ENCODE measurements at regions not wholly inside any gene's neighbourhood (a gene's known extent, or its start where the extent isn't known, plus 50 kb on each side); places are given as distances from the start of the nearest gene placed in this dataset.

- H3K4me3 ChIP-seq (ENCODE audit: low read depth, low read length), result no peak overlapping the region
- no peaks in the 10 kb centered on the region for H3K36me3 ChIP-seq (ENCODE audit: control insufficient read depth in 1 of 2, insufficient read depth in 2 of 2, low read length in 2 of 2)
- no peak overlapping the region for H3K4me2 ChIP-seq (ENCODE audit: low read length)
- no peaks in the 10 kb centered on the region for H3K79me1 ChIP-seq (ENCODE audit: low read length)
- no peak overlapping the region for H2AK5ac ChIP-seq (ENCODE audit: low read length)
- no peak overlapping the region for H2AFZ ChIP-seq (ENCODE audit: insufficient read depth, low read length, poor library complexity)
- H2BK12ac ChIP-seq (ENCODE audit: low read length), result no peak overlapping the region
- H3K27ac ChIP-seq (ENCODE audit: low read depth, low read length), result no peak overlapping the region
- no peak overlapping the region for H3K9ac ChIP-seq (ENCODE audit: low read length)
- no peak overlapping the region for H2BK5ac ChIP-seq (ENCODE audit: low read depth, low read length, poor library complexity)
- no peaks in the 10 kb centered on the region for H3K4me1 ChIP-seq (ENCODE audit: control insufficient read depth in 1 of 2, insufficient read depth in 2 of 2, low read length in 2 of 2)
- H4K12ac ChIP-seq (ENCODE audit: low read depth, low read length), result no peak overlapping the region
- H3K14ac ChIP-seq (ENCODE audit: low read length), result no peak overlapping the region
- no peaks in the 10 kb centered on the region for H3K9me3 ChIP-seq (ENCODE audit: insufficient read depth, low read depth, low read length)
- no peak overlapping the region for H4K91ac ChIP-seq (ENCODE audit: low read depth, low read length)
- H3K27me3 ChIP-seq (ENCODE audit: insufficient read depth, low read length), result no peaks in the 10 kb centered on the region
- H3K4ac ChIP-seq (ENCODE audit: low read depth, low read length), result no peak overlapping the region
- no peak overlapping the region for H3K23ac ChIP-seq (ENCODE audit: low read length)
- no peaks in the 10 kb centered on the region for H3K79me2 ChIP-seq (ENCODE audit: control insufficient read depth, insufficient read depth, low read length, poor library complexity)
- no peak overlapping the region for H4K8ac ChIP-seq (ENCODE audit: low read depth, low read length)
- H3K18ac ChIP-seq (ENCODE audit: low read length), result no peak overlapping the region
- H2BK120ac ChIP-seq (ENCODE audit: insufficient read depth, low read length, poor library complexity), result no peak overlapping the region
- DNase-seq, result no peak
- WGBS (ENCODE audit: extremely low coverage, insufficient coverage, insufficient read length), result no CpG with 5 or more reads among the region's 2 CpGs
Measured at GRCh38 chr11:35073691-35074419, 65.1 kb upstream of the CD44 start.

- Histone ChIP-seq H2BK12ac (ENCODE audit: low read length) (no peak overlapping the region), H2BK120ac (ENCODE audit: insufficient read depth, low read length, poor library complexity) (no peak overlapping the region), H3K4ac (ENCODE audit: low read depth, low read length) (no peak overlapping the region), H3K79me2 (ENCODE audit: control insufficient read depth, insufficient read depth, low read length, poor library complexity) (no peaks in the 10 kb centered on the region), H2AFZ (ENCODE audit: insufficient read depth, low read length, poor library complexity) (no peak overlapping the region), H3K36me3 (ENCODE audit: control insufficient read depth in 1 of 2, insufficient read depth in 2 of 2, low read length in 2 of 2) (no peaks in the 10 kb centered on the region), H2BK5ac (ENCODE audit: low read depth, low read length, poor library complexity) (no peak overlapping the region), H3K23ac (ENCODE audit: low read length) (no peak overlapping the region), H3K14ac (ENCODE audit: low read length) (no peak overlapping the region), H3K9ac (ENCODE audit: low read length) (no peak overlapping the region), H3K4me1 (ENCODE audit: control insufficient read depth in 1 of 2, insufficient read depth in 2 of 2, low read length in 2 of 2) (no peaks in the 10 kb centered on the region), H2AK5ac (ENCODE audit: low read length) (no peak overlapping the region), H3K4me2 (ENCODE audit: low read length) (no peak overlapping the region), H3K18ac (ENCODE audit: low read length) (no peak overlapping the region), H4K8ac (ENCODE audit: low read depth, low read length) (no peak overlapping the region), H3K27me3 (ENCODE audit: insufficient read depth, low read length) (no peaks in the 10 kb centered on the region), H4K12ac (ENCODE audit: low read depth, low read length) (no peak overlapping the region), H3K27ac (ENCODE audit: low read depth, low read length) (no peak overlapping the region), H3K79me1 (ENCODE audit: low read length) (no peaks in the 10 kb centered on the region), H4K91ac (ENCODE audit: low read depth, low read length) (no peak overlapping the region), H3K9me3 (ENCODE audit: insufficient read depth, low read depth, low read length) (no peaks in the 10 kb centered on the region), H3K4me3 (ENCODE audit: low read depth, low read length) (no peak overlapping the region)
- WGBS (ENCODE audit: extremely low coverage, insufficient coverage, insufficient read length), result no CpG with 5 or more reads among the region's 4 CpGs
- DNase-seq, result no peak
Measured at GRCh38 chr11:35076201-35077100, 62.5 kb upstream of the CD44 start.

- Histone ChIP-seq H3K79me2 (ENCODE audit: control insufficient read depth, insufficient read depth, low read length, poor library complexity) (no peaks in the 10 kb centered on the region), H3K4me3 (ENCODE audit: low read depth, low read length) (no peak overlapping the region), H2BK12ac (ENCODE audit: low read length) (no peak overlapping the region), H3K36me3 (ENCODE audit: control insufficient read depth in 1 of 2, insufficient read depth in 2 of 2, low read length in 2 of 2) (no peaks in the 10 kb centered on the region), H3K9ac (ENCODE audit: low read length) (no peak overlapping the region), H3K4ac (ENCODE audit: low read depth, low read length) (no peak overlapping the region), H4K91ac (ENCODE audit: low read depth, low read length) (no peak overlapping the region), H4K12ac (ENCODE audit: low read depth, low read length) (no peak overlapping the region), H2AFZ (ENCODE audit: insufficient read depth, low read length, poor library complexity) (no peak overlapping the region), H2AK5ac (ENCODE audit: low read length) (no peak overlapping the region), H3K23ac (ENCODE audit: low read length) (no peak overlapping the region), H3K27ac (ENCODE audit: low read depth, low read length) (no peak overlapping the region), H4K8ac (ENCODE audit: low read depth, low read length) (no peak overlapping the region), H3K4me1 (ENCODE audit: control insufficient read depth in 1 of 2, insufficient read depth in 2 of 2, low read length in 2 of 2) (peaks cover 4 to 8% of the 10 kb centered on the region in 2 experiments), H3K79me1 (ENCODE audit: low read length) (no peaks in the 10 kb centered on the region), H3K9me3 (ENCODE audit: insufficient read depth, low read depth, low read length) (no peaks in the 10 kb centered on the region), H3K14ac (ENCODE audit: low read length) (no peak overlapping the region), H2BK5ac (ENCODE audit: low read depth, low read length, poor library complexity) (no peak overlapping the region), H3K18ac (ENCODE audit: low read length) (no peak overlapping the region), H2BK120ac (ENCODE audit: insufficient read depth, low read length, poor library complexity) (no peak overlapping the region), H3K27me3 (ENCODE audit: insufficient read depth, low read length) (no peaks in the 10 kb centered on the region), H3K4me2 (ENCODE audit: low read length) (no peak overlapping the region)
- DNase-seq, result peak; percentile 18 to 35
- no CpG with 5 or more reads among the region's 5 CpGs for WGBS (ENCODE audit: extremely low coverage, insufficient coverage, insufficient read length)
Measured at GRCh38 chr11:35077709-35078469, 61.1 kb upstream of the CD44 start.

GRCh38 chr11:35078470-35078735 is 60.6 kb upstream of the CD44 start:
- H3K9me3 ChIP-seq (ENCODE audit: insufficient read depth, low read depth, low read length), result no peaks in the 10 kb centered on the region
- H3K9ac ChIP-seq (ENCODE audit: low read length), result no peak overlapping the region
- no peak overlapping the region for H4K8ac ChIP-seq (ENCODE audit: low read depth, low read length)
- no peak overlapping the region for H3K4me3 ChIP-seq (ENCODE audit: low read depth, low read length)
- H3K14ac ChIP-seq (ENCODE audit: low read length), result no peak overlapping the region
- no peak overlapping the region for H4K12ac ChIP-seq (ENCODE audit: low read depth, low read length)
- no peaks in the 10 kb centered on the region for H3K27me3 ChIP-seq (ENCODE audit: insufficient read depth, low read length)
- no peaks in the 10 kb centered on the region for H3K79me2 ChIP-seq (ENCODE audit: control insufficient read depth, insufficient read depth, low read length, poor library complexity)
- H2BK120ac ChIP-seq (ENCODE audit: insufficient read depth, low read length, poor library complexity), result no peak overlapping the region
- DNase-seq, result no peak
- H3K79me1 ChIP-seq (ENCODE audit: low read length), result no peaks in the 10 kb centered on the region
- no peak overlapping the region for H2AK5ac ChIP-seq (ENCODE audit: low read length)
- H3K4me2 ChIP-seq (ENCODE audit: low read length), result no peak overlapping the region
- no peak overlapping the region for H2BK5ac ChIP-seq (ENCODE audit: low read depth, low read length, poor library complexity)
- H2AFZ ChIP-seq (ENCODE audit: insufficient read depth, low read length, poor library complexity), result no peak overlapping the region
- H2BK12ac ChIP-seq (ENCODE audit: low read length), result no peak overlapping the region
- no peak overlapping the region for H3K27ac ChIP-seq (ENCODE audit: low read depth, low read length)
- no peak overlapping the region for H4K91ac ChIP-seq (ENCODE audit: low read depth, low read length)
- H3K23ac ChIP-seq (ENCODE audit: low read length), result no peak overlapping the region
- H3K4ac ChIP-seq (ENCODE audit: low read depth, low read length), result no peak overlapping the region
- no CpG with 5 or more reads among the region's 1 CpG for WGBS (ENCODE audit: extremely low coverage, insufficient coverage, insufficient read length)
- no peaks in the 10 kb centered on the region for H3K36me3 ChIP-seq (ENCODE audit: control insufficient read depth in 1 of 2, insufficient read depth in 2 of 2, low read length in 2 of 2)
- H3K4me1 ChIP-seq (ENCODE audit: control insufficient read depth in 1 of 2, insufficient read depth in 2 of 2, low read length in 2 of 2), result peaks cover 4 to 8% of the 10 kb centered on the region in 2 experiments
- H3K18ac ChIP-seq (ENCODE audit: low read length), result no peak overlapping the region

All from trophoblast cell (in vitro differentiated cells and primary cell).